ENCODE measurements at regions not wholly inside any gene's neighbourhood (a gene's known extent, or its start where the extent isn't known, plus 50 kb on each side); places are given as distances from the start of the nearest gene placed in this dataset.
"Not testable (repeated sequence)": the region's sequence is repeated elsewhere in the genome, so short reads cannot be mapped to it uniquely, and the experiment has no call there.

DNA sequence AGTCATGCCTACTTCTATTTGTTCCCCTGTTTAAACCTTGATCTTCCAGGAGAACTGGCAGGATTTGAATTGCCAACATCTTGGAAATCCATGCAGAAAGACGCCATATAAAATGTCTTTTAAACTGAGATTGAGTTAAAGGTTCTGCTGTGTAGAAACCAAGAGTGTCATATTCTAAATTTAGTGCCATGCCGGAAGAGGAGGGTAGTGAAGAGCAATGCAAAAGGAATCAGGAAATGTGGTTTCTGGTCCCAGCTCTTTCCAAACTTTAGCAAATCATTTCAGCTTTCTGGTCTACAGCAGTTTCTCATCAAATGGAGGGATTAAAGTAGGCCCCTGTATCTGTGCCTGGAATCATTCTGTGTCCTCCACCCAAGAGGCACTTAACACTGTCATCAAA lies 85.7 kb downstream of the BTG1 start:
- DNase-seq = no peak

DNA sequence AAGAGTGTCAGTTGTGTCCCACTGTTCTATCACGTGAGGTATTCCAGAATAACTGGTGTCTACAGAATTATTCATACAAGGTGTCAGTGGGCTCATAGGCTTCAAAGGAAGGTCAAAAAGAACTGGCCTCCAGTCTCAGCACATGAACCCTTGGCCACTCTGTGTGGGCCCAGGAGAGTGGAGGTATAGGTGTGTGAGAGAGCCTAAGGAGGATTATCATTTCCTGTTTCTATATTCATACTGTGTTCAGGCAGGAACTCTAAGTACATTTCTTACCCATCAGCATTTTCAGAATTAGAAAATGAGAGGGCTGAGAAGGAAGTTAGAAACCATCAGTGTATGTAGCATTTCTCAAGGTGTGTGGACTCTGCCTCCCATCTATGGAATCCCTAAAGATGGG lies 87.0 kb downstream of the BTG1 start:
- no peak for DNase-seq

DNA sequence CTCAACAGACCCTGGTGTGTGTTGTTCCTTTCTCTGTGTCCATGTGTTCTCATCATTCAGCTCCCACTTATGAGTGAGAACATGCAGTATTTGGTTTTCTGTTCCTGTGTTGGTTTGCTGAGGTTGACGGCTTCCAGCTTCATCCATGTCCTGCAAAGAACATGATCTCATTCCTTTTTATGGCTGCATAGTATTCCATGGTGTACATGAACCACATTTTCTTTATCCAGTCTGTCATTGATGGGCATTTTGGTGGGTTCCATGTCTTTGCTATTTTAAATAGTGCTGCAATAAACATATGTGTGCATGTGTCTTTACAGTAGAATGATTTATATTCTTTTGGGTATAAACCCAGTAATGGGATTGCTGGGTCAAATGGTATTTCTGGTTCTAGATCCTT lies 88.9 kb downstream of the BTG1 start:
- DNase-seq = not testable (repeated sequence)

DNA sequence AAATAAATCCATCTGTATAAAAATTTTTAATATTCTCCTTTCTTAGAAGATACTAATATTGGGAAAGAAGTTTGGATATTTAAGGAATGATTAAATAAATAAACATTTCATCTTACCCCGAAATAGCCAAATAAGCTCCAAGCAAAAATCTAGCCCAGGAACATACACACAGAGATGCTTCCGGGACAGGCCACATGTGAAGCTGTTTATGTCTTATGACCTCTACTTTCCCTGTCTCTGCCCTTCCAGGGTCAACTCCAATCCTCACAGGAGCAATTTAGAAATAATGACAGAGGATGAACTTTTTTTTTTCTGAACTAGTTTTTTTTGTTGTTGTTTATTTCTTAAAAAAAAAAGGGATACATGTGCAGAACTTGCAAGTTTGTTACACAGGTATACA lies 89.4 kb downstream of the BTG1 start:
- DNase-seq = no peak

DNA sequence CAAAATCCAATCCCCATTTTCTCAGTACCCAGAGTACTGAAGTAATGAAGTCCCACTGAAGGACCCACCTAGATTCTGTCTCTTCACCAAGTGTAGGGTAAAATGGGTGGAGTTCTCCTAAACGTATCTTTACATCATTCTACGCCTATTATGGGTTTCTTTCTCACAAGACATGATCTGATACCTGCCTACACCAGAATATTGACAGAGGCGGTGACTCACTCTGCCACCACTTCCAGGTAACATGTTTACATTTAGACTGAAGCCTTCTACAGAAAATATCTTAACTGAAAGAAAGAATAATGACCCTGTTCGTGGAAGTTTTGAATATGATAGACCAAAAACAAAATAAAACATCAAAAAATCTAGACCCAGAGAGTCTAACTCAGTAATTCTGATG lies 89.8 kb downstream of the BTG1 start:
- peak; percentile 46 for DNase-seq

DNA sequence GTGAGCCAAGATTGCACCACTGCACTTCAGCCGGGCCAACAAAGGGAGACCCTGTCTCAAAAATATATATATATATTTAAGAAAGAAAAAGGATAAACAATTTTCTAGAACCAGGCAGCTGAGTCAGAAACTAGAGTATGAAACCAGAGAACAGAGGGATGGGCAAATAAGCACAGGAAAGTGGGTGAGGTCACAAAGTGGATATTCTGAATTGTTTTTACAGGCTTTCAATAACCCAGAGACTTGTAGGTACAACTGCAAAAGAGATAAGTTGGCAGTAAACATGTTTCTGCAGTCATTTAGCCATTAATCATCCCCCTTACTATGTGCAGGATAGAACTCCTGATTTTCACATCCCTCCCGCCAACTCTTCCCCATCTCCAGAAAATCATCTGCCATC lies 94.2 kb downstream of the BTG1 start:
- DNase-seq = no peak

DNA sequence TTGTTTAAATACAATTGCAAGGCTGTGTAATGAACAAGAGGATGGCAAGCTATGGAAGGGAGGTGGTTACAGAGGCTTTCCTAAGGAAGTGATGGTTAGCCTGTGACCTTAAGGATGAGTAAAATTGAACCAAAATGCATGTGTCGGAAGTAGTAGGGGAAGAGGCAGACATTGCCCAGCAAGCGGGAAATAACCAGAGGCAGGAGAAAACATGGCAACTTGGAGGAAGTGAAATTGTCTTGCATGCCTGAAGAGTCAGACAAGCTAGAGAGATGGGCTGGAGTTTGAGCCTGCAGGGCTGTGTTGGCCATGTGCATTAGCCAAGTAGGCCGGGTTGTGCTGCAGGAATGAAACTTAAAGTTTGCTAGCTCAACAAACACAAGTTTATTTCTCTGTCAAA lies 96.2 kb downstream of the BTG1 start:
- DNase-seq = no peak

DNA sequence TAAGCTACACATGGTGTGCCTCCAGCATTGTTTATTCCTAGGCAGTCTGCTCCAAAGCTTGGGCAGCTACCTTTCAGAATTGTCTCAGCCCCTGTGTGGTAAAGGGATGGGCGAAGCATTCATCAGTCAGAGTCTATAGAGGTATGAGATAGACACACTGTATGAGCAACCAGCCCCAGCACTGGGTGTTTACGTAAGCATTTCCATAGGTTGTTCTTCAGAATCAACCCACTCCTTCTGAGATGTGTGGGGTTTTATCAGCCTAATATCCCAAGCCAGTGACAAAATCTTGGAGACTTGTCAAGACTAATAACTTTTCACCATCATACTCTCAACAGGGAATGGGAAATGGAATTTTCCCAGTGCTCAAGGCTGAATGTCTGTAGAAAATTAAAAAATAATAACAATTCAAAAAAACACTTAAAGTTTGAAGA lies 98.2 kb downstream of the BTG1 start:
- DNase-seq = no peak

DNA sequence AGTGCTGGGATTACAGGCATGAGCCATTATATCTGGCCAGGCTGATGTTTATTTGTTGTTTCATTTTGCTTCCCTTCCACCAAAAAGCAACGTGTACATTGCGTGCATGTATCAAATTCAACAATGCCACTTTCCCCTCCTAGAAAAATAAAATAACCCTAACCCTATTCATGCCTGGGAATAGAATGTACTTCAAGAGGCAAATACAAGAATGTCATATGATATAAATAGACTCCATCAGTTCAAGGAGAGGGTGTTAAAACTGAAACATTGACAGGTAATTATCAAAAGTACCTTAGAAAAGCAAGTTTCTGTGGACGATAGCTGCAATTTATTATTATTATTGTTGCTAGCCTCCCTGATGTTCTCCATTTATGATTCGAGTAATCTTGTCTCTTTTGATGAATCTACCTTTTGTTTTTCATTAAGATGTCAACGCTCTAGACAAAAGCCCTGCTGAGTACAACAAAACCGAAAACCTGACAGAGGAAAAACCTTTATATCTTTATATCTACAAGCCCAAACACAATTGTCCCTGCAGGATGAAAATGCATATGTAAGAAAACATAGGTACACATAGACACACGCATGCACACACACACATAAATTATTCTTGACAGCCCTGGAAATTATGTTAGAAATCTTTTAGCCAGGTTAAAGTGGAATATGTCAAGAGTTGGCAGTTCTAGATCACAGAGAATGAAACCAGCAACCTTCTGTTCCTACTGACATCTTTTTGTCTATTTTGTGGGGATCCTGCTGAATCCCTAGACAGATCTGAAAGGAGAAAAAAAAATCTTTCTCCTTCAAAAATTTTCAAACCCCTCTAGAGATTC lies 98.9 kb downstream of the BTG1 start:
- DNase-seq = no peak

DNA sequence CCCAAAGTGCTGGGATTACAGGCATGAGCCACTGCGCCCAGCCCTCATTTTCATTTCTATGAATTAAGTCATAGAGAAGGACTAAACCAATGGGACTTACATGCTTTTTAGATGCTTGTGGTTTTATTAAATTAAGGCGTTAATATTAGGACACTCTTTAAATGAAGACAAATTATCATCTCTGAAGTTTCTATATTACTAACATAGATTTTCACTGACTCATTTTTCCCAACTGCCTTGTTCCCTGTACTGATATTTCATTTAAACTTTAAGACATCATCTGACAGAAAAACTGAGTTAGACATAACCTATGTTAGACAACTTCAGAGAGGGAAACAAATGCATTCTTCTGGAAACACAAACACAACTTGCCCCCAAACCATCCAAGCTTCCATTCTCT lies 99.8 kb downstream of the BTG1 start:
- no peak for DNase-seq

DNA sequence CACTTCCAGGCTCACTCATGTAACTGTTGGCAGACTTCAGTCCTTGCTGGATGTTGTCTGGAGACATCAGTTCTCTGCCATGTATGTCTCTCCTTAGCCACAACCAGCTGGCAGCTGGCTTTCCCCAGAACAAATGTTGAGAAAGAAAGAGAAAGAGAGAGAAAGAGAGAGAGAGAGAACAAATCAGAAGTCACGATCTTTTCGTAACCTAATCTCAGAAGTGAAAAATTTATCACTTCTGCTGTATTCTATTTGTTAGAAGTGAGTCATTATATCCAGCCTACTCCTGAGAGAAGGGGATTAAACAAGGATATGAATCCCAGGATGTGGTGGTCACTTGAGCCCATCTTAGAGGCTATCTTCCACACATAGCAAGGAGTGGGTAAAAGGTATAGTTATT lies 101.2 kb downstream of the BTG1 start:
- DNase-seq = no peak

DNA sequence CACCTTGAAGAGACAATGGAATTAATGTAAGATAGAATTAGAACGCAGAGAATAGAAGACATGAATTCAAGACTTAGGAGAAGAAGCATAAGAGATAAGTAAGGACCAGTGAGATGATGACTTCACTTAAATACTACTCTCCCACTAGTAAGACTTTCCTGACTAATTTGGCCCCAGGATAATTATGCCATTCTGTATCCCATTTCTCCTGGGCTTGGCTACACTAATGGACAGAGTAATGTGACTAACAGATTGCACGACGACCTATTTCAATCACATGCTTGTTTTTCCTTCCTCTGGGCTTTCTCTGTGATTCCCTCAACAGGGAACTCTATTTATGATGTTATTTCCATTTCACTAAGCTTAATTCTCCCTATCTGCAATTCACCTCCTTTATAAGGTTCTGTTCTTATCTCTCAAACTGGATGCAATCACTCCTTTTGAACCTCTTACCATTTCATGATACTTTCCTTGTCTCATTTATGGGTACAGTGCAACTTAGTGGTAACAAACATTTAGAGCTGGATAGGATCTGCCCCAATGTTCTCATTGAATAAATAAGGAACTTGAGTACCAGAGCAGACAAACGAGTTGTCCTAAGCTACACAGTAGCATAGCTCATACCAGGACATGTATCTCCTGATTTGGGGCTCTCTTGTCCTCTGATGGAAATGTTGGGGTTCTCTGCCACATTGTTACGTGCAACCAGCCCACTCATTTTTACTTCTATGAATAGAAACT lies 102.7 kb downstream of the BTG1 start:
- no peak for DNase-seq

DNA sequence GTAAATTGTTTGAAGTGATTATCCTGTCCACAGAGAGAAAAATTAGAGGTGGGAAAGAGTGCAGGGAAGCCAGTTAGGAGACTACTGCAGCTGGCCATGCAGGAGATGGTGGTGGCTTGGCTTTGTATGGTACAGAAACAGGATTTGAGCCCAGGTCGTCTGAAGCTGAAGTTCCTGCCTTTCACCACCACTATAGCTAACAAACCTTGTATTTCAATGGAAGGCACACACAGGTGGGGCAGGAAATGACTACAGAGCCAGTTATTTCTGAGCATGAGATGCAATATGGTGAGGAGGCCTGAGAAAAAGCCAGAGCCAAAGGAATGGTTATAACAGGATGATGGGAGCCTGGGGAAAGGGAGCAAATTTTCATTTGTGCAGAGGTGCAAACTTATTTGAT lies 103.9 kb downstream of the BTG1 start:
- DNase-seq = no peak

DNA sequence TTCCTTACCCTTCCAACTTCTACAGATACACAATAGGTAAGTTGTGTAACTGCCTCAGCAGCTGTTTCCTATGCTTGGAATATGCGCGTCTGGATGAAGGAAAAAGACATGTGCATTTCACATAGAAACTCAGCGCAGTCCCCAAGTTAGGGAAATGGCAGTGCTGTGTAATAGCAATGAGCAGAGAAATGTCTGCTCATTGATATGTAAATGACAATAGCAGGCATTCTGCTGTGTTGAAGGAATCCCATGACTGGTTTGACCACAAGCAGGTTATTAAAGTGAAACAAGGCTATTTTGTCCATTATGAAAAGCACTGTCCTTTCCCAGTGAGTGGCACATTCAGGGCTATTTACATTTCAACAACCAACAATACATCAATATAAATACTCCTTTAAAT lies 106.6 kb downstream of the BTG1 start:
- no peak for DNase-seq

DNA sequence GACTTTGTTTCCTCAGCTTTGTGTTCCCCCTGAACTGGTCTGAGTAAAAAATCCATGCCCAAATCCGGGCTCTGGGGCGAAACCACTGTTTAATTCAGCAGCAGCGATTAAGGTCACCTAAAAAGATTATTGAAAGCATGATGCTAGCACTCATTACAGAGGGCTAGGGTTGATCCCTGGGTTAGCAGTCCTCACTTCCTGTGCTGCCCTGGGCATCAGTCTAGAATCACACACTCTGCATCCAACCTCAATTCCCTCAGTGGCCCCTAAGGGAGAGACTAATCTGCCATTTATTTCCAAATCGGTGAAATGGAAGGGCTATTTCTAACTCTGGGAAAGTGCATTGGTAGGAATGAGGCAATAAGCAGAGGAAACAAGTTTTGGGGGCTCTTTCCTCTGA lies 107.2 kb downstream of the BTG1 start:
- no peak for DNase-seq

DNA sequence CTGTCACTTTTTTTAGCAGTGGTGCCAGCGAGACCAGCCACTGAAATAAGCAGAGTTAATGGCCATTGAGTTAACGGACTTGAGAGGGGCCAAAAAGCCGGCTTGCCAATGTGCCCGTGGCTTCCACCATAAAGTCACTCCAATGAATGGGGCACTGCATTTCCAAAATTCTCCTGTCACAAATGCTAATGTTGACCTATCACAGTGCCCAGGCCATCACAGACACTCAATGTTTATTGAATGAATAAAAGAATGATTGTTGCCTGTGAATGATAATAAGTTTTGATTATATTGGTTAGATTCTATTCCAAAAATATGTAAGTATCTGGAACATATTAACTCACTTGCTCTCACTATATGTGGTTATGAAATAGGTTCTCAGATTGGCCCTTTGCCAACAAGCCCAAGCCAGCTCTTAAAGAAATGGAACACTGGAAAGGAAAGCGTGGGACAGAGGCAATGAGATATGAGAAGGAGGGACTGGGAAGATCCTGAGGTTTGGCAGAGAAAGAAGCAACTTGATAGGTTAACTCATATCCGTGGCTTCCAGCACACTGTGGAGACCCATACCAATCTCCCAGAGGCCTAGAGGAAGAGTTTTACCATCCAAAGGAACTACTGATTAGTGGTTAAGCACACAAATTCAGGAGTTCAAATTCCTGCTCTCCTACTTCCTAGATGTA lies 108.7 kb downstream of the BTG1 start:
- DNase-seq = no peak

DNA sequence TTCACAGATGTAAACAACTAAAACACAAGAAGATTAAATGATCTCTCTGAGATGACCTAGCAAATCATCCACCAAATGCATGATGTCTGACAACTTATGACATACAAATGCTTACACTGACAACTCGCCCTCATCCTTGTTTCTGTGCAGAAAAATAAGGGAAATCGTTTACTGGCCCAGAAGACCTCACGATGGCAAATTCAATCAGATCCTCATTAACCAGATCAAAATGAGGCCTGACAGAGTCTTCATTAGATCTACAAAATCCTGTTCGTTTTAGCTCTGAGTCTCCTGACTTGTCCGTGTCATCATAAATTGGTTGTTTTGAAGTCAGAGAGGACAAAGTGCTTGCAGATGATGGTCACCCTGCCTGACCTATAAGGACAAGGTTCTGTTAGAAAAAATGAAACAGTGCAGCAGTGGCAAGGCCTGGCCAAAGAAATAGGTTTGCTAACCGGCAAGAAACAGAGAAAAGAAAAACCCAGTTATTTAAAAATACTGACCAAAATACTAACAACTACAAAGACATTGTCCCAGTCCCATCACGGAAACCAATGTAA lies 109.5 kb downstream of the BTG1 start:
- no peak for DNase-seq

DNA sequence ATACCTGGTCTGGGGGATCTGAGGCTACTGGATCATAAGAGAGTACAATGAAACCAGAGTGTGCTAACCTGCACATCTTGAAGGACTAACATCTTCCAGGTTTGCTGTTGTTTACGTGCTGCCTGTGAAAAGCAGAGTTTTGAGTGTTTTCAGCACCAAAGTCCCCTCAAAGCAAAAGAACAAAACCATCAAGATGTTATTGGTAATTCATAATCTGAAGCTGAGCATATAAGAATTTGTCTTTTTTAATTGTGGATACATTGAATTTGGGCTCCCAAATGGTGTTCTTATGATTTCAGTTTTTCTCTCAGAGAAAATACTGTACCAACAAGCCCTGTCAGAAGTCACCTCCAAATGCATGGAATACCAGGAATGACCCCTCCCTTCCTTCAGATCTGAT lies 110.2 kb downstream of the BTG1 start:
- no peak for DNase-seq

DNA sequence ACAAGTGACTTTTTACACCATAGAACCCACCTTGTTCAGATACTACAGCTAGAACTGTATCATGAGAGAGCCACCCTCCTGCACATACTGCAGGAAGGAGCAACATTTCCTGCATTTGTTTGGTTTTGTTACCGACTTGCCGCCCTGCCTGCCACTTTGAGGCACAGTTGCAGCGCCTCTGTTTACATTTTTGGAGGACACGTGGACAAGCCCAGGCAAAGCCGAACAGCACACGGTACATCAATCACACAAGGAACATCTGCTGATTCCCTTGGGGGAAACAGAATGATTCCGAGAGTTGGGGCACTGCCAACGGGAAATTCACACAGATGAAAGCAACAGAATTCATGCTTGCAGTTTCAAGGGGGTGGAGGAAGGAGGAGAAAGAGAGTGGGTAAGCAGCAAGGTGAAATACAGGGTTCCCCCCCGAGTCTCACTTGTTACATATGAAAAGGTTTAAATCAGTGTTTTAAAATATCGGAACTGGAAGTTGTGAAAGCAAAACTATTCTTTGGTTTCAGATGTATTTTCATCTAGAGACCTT lies 110.7 kb downstream of the BTG1 start:
- peak; percentile 41 for DNase-seq

DNA sequence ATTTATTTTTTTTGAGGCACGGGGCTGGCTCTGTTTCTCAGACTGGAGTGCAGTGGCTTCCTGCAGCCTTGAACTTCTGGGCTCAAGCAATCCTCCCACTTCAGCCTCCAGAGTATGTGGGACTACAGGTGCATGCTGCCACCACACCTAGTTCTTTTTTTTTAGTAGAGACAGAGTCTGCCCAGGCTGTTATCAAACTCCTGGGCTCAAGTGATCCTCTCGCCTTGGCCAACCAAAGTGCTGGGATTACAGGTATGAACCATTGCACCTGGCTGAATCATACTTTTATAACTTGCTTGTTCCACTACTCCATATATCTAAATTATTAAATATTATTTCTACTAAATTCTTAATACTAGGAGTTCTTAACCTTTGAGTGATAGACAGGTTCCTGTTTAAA lies 111.6 kb downstream of the BTG1 start:
- DNase-seq = no peak

DNA sequence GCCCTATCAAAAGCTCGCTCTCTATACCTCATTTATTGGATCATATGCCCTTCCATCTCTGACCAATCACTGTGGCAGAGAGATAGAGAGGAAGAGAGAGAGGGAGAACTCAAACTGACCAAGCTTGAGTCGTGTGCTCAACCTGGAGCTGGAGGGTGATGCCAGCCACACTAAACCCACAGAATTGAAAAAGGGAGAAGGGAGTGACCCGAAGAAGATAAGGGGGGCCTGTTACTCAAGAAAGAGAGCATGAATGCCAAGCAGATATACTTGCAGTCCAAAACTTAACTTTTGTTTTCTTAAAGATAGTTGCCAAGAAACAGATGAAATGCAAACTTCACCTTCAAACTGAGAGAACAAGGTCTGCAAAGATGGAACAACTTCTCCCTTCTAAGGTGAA lies 112.7 kb downstream of the BTG1 start:
- DNase-seq = no peak

DNA sequence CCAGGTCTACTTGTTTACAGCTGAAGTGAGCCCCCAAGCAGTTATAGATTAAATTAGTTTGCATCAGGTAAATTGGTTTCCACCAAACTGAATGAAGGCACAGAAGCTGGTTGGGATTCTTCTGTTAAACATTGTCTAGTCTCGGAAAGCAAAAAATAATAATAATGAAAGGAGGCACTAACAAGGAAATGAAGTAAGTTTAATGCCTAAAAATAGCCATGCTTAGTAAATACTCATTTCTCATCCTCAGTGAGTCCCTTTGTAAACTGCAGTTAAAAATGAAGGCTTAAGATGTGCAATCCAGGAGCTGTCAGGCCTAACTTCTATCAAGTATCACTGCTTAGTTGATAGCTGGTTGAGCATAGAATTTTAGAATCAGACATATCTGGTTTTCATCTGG lies 113.5 kb downstream of the BTG1 start:
- no peak for DNase-seq

DNA sequence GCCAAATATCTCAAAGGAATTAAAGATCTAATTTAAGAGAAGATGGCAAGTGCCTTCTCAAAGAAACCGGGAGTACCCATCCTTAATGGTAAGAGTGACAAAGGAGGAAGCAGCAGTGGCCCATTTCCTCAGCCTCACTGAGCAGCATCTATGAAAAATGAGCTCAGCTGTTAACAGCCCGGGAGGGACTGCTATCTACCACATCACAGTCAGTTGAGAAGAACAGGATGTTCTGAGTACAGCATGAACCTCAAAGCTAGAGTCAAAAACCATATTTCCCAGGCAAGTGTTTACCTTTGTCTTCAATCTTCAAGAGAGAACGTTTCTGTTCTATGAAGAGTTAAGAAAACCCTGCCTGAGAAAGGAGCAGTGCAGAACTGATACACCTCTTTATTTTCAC lies 115.0 kb downstream of the BTG1 start:
- peak; percentile 48 for DNase-seq
